NCI-H128 (cell line): ENCODE measurements at regions not wholly inside any gene's neighbourhood (a gene's known extent, or its start where the extent isn't known, plus 50 kb on each side); places are given as distances from the start of the nearest gene placed in this dataset.

ENCODE experiments used
- DNase-seq: peaks from one replicate; lab custom pipeline; 2025; ENCODE audit not compliant: unreplicated experiment; lab: John Stamatoyannopoulos, UW

GRCh38 chr17:15048933-15049794 lies 216.0 kb downstream of the PMP22 start:
- DNase-seq = no peak

GRCh38 chr17:15048381-15048780 lies 216.7 kb downstream of the PMP22 start:
- DNase-seq = no peak

- no peak for DNase-seq
These were observed 222.8 kb downstream of the PMP22 start for GRCh38 chr17:15042311-15042710.

GRCh38 chr17:15039366-15039765 lies 225.8 kb downstream of the PMP22 start:
- DNase-seq = no peak

- DNase-seq = no peak
These were observed 226.5 kb downstream of the PMP22 start for GRCh38 chr17:15038656-15039055.

GRCh38 chr17:15036238-15036637 lies 228.9 kb downstream of the PMP22 start:
- no peak for DNase-seq

GRCh38 chr17:15031975-15032374 lies 233.2 kb downstream of the PMP22 start:
- DNase-seq = no peak

GRCh38 chr17:15029469-15029868 lies 235.7 kb downstream of the PMP22 start:
- DNase-seq = no peak

GRCh38 chr17:15027853-15028252 lies 237.3 kb downstream of the PMP22 start:
- DNase-seq = no peak

- no peak for DNase-seq
These were observed 239.0 kb downstream of the PMP22 start for GRCh38 chr17:15026088-15026487.

- DNase-seq = no peak
These were observed 241.4 kb downstream of the PMP22 start for GRCh38 chr17:15023589-15024336.

- no peak for DNase-seq
These were observed 246.0 kb downstream of the PMP22 start for GRCh38 chr17:15019158-15019557.

GRCh38 chr17:15012351-15012980 lies 252.7 kb downstream of the PMP22 start:
- DNase-seq = no peak

- DNase-seq = no peak
These were observed 256.0 kb downstream of the PMP22 start for GRCh38 chr17:15009087-15009486.

GRCh38 chr17:15007147-15007553 lies 258.0 kb downstream of the PMP22 start:
- no peak for DNase-seq

GRCh38 chr17:15006421-15007128 lies 258.6 kb downstream of the PMP22 start:
- no peak for DNase-seq

GRCh38 chr17:15000661-15001060 lies 264.5 kb downstream of the PMP22 start:
- no peak for DNase-seq

GRCh38 chr17:14997290-14997689 lies 267.8 kb downstream of the PMP22 start:
- DNase-seq = no peak

GRCh38 chr17:14986127-14986526 lies 279.0 kb downstream of the PMP22 start:
- DNase-seq = no peak

- DNase-seq = no peak
These were observed 292.3 kb downstream of the PMP22 start for GRCh38 chr17:14972844-14973243.

- DNase-seq = no peak
These were observed 294.1 kb downstream of the PMP22 start for GRCh38 chr17:14971054-14971453.
